PFSK-1 (cell line): ENCODE measurements at regions not wholly inside any gene's neighbourhood (a gene's known extent, or its start where the extent isn't known, plus 50 kb on each side); places are given as distances from the start of the nearest gene placed in this dataset.

ENCODE experiments used
- POLR2AphosphoS5 ChIP-seq: IDR thresholded peaks from 2 replicates; pipeline ENCODE4 v1.6.1; 2012; ENCODE audit warnings: low read depth, mild to moderate bottlenecking, control low read depth, low read length, moderate library complexity
- TAF1 ChIP-seq: IDR thresholded peaks from 2 replicates; pipeline ENCODE4 v1.6.1; 2012; ENCODE audit warnings: low read length, control low read depth, borderline replicate concordance; ENCODE audit not compliant: insufficient read depth

GRCh38 chr22:49614966-49615965 lies 212.4 kb downstream of the BRD1 start:
- TF ChIP-seq POLR2AphosphoS5 (no peak), TAF1 (no peak)
